Epithelial cell of esophagus (primary cell): ENCODE measurements at regions not wholly inside any gene's neighbourhood (a gene's known extent, or its start where the extent isn't known, plus 50 kb on each side); places are given as distances from the start of the nearest gene placed in this dataset.

ENCODE experiments used
- DNase-seq: peaks from one replicate; pipeline ENCODE4 v3.0.0; 2010; ENCODE audit warnings: low read depth
- H3K4me3 ChIP-seq: 2 replicates; pipeline ENCODE4 v1.5.1; 2011; ENCODE audit warnings: mild to moderate bottlenecking, low read length, control low read depth
- TF ChIP-seq, protein P1 (sequence below): IDR thresholded peaks from 2 replicates; pipeline ENCODE4 v1.5.1; 2011; ENCODE audit warnings: low read depth, mild to moderate bottlenecking, low read length, control low read depth, inconsistent platforms; ENCODE audit not compliant: insufficient read depth; ENCODE audit errors: missing control alignments

DNA sequence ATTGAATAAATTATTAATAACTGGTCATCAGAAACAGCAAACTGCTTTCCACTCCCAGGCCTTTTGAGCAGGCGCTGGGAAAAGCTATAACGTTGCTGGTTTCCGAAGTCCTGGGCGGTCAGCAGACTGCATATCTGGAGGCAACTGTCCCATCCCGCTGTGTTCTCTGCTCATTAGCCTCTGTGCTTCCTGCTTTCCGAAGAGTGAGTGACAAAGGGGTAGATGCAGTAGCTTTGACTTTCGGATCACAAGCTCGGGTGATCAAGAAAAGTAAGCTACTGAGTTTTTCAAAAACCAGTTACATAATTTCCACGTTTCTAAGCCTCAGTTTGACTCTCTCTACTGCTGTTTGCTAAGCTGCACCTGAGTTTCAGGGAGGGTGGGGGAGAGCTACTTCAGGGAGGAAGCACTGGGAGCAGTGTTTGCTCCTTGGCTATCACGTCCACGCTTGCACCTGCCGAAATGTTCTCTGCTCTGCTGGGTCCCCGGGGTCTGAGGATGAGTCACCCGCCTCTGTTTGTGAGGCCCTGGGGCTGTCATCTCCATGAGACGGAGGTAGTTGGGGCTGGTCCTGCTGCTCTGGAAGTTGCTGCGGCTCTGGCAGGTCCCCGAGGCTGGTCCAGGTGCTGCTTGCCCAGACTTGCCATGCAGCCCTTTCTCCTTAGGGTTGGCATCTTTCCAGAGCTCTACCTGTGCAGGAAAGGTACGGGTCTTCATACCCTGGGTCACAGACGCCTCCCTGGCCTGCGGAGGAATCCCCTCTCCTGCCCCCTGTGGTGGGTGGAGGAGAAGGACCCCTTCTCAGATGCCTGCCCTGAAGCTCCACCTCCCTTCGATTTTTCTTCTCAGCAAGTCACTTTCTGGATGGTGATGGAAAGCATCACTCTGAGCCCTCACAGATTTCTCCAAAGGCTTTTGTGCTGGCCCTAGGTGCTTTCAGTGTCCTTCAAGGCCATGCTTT, 220.0 kb downstream of the QKI start:
- no peak overlapping the region for H3K4me3 ChIP-seq
- peak; percentile 53 for DNase-seq
- TF ChIP-seq, protein P1, sequence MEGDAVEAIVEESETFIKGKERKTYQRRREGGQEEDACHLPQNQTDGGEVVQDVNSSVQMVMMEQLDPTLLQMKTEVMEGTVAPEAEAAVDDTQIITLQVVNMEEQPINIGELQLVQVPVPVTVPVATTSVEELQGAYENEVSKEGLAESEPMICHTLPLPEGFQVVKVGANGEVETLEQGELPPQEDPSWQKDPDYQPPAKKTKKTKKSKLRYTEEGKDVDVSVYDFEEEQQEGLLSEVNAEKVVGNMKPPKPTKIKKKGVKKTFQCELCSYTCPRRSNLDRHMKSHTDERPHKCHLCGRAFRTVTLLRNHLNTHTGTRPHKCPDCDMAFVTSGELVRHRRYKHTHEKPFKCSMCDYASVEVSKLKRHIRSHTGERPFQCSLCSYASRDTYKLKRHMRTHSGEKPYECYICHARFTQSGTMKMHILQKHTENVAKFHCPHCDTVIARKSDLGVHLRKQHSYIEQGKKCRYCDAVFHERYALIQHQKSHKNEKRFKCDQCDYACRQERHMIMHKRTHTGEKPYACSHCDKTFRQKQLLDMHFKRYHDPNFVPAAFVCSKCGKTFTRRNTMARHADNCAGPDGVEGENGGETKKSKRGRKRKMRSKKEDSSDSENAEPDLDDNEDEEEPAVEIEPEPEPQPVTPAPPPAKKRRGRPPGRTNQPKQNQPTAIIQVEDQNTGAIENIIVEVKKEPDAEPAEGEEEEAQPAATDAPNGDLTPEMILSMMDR: no peak

DNA sequence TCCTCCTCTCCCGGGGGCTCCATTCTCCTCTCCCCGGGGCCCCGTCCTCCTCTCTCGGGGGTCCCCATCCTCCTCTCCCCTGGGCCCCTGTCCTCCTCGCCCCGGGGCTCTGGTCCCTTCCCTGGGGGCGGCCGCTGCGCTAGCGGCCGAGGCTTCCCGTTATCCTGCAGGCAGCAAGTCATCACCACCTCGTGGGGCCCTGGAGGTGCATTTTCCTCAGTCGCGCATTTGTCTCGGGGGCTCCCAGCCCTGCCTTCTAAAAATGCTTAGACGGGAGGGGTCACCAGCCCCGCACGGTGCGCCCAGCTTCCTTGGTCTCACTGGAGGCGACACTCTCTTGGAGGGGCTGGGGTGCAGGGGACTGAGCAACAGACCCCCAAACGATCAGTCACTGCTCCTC, 216.5 kb downstream of the QKI start:
- TF ChIP-seq, protein P1: no peak
- DNase-seq: no peak
- no peak overlapping the region for H3K4me3 ChIP-seq

DNA sequence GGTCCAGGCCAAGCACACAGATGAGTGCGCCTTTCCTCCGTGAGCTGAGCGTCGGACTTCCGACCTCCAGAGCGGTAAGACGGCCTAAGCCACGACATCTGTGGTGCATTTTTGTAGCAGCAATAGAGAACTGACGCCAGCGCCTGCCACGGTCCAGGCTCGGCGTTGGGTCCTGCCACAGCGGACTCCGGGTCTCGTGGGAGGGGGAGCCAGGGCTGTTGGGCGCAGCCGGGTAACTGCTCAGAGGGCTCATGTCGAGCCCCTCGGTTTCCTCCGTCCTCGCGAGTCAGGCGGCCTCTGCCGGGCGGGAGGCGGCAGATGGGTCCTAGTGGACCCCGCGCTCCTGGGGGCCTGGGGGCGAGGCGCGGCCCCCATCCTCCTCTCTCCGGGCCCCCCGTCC, 216.1 kb downstream of the QKI start:
- H3K4me3 ChIP-seq: no peak overlapping the region
- TF ChIP-seq, protein P1: no peak
- no peak for DNase-seq

DNA sequence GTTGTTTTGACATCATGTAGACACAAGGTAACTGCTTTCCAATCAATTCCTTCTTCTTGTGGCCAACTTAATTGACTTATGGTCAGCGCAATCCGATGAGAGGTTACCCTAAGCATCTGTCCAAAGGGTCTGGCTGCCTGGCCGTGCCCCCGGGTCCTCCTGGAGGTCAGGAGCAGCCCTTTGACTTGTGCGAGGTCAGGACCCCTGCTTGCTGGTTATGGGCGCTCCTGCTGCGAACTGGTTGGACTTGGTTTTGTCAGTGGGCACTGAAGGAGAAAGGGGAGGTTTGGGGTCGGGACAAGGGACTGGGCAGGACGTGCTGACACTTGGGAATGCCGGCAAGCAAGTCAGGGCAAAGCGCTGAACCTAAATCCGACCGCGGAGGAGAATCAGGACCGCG, 215.6 kb downstream of the QKI start:
- H3K4me3 ChIP-seq: no peak overlapping the region
- DNase-seq: no peak
- TF ChIP-seq, protein P1: no peak
